ENCODE measurements at regions not wholly inside any gene's neighbourhood (a gene's known extent, or its start where the extent isn't known, plus 50 kb on each side); places are given as distances from the start of the nearest gene placed in this dataset.

GRCh38 chr5:3432135-3432534, 163.5 kb upstream of the IRX1 start:
- no peak for TF ChIP-seq CTCF (IDR thresholded peaks at IDR 0.05)
- TF ChIP-seq REST (IDR thresholded peaks at IDR 0.05; ENCODE audit: insufficient read depth in 1 of 2, low read depth in 2 of 2, low read length in 1 of 2) = no peak
- no peak for TF ChIP-seq SIN3A (IDR thresholded peaks at IDR 0.05; ENCODE audit: borderline replicate concordance, insufficient read depth, low read depth, low read length)
- no peaks in the 10 kb centered on the region; the same call in 1 of the 2 replicates for H3K27me3 ChIP-seq (ENCODE audit: control insufficient read depth, insufficient read depth, low read length)
- no peaks in the 10 kb centered on the region for H3K36me3 ChIP-seq (ENCODE audit: control insufficient read depth, insufficient read depth, low read length)
- ChIA-PET POLR2A (no interaction called here), CTCF (no interaction called here)
- H3K9me3 ChIP-seq (ENCODE audit: control insufficient read depth, insufficient read depth, low read depth, low read length) = no peaks in the 10 kb centered on the region
- in situ Hi-C loops (cut with HindIII; ENCODE audit: low pct_unique_long_range_greater_than_20kb, low sequenced_read_pairs) (no loop called here), intact Hi-C loops (cut with micrococcal nuclease; ENCODE audit: unreplicated experiment) (no loop called here)
- H3K27ac ChIP-seq (ENCODE audit: low read length) = no peak overlapping the region
- no TSS peak for BruUV-seq (replicated peaks)
- DNase-seq (ENCODE audit: low read depth, low spot score) = no peak
- H3K4me1 ChIP-seq (ENCODE audit: control insufficient read depth, insufficient read depth, low read length) = no peaks in the 10 kb centered on the region
- no peak overlapping the region for H3K4me3 ChIP-seq (ENCODE audit: low read depth in 2 of 2, low read length in 2 of 2)
- no peak for ATAC-seq

- POLR2A ChIA-PET = no interaction called here
- CTCF ChIA-PET = no interaction called here
- no peaks in the 10 kb centered on the region for H3K9me3 ChIP-seq (ENCODE audit: control insufficient read depth, insufficient read depth, low read depth, low read length)
- no peaks in the 10 kb centered on the region; the same call in 1 of the 2 replicates for H3K27me3 ChIP-seq (ENCODE audit: control insufficient read depth, insufficient read depth, low read length)
- ATAC-seq (no peak), DNase-seq (ENCODE audit: low read depth, low spot score) (no peak)
- in situ Hi-C loops (cut with HindIII; ENCODE audit: low pct_unique_long_range_greater_than_20kb, low sequenced_read_pairs) = no loop called here
- H3K4me3 ChIP-seq (ENCODE audit: low read depth in 2 of 2, low read length in 2 of 2) = no peak overlapping the region
- no TSS peak for BruUV-seq (replicated peaks)
- intact Hi-C loops (cut with micrococcal nuclease; ENCODE audit: unreplicated experiment) = no loop called here
- no peaks in the 10 kb centered on the region for H3K4me1 ChIP-seq (ENCODE audit: control insufficient read depth, insufficient read depth, low read length)
- TF ChIP-seq CTCF (IDR thresholded peaks at IDR 0.05) = no peak
- no peak for TF ChIP-seq TCF7L2 (IDR thresholded peaks at IDR 0.05; ENCODE audit: low read depth, low read length)
- TF ChIP-seq POLR2AphosphoS5 (IDR thresholded peaks at IDR 0.05; ENCODE audit: low read depth, low read length) = no peak
- TF ChIP-seq SIN3A (IDR thresholded peaks at IDR 0.05; ENCODE audit: borderline replicate concordance, insufficient read depth, low read depth, low read length) = no peak
- no peak for TF ChIP-seq REST (IDR thresholded peaks at IDR 0.05; ENCODE audit: insufficient read depth in 1 of 2, low read depth in 2 of 2, low read length in 1 of 2)
- H3K27ac ChIP-seq (ENCODE audit: low read length) = no peak overlapping the region
- H3K36me3 ChIP-seq (ENCODE audit: control insufficient read depth, insufficient read depth, low read length) = no peaks in the 10 kb centered on the region
Measured at GRCh38 chr5:3430691-3431090, 164.9 kb upstream of the IRX1 start.

Measured in Panc1 (cell line).